Heart left ventricle (tissue), 13 donors: ENCODE measurements at regions not wholly inside any gene's neighbourhood (a gene's known extent, or its start where the extent isn't known, plus 50 kb on each side); places are given as distances from the start of the nearest gene placed in this dataset.

ENCODE experiments used
- CTCF ChIP-seq, 12 donors: fragments of 200-600 bp; sonication (generic) in 4 of 12; IDR thresholded peaks; one replicate each; pipeline versions ENCODE4 v1.5.0 to v1.8.0; 2018 to 2022; ENCODE audit warnings: antibody characterized with exemption in 12 of 12, mild to moderate bottlenecking in 5 of 12
- POLR2A ChIP-seq, 2 donors: fragments of 450-650 bp; IDR thresholded peaks; one replicate each; pipeline ENCODE4 v1.6.1; 2017; ENCODE audit warnings: antibody characterized with exemption in 2 of 2, mild to moderate bottlenecking in 2 of 2, moderate library complexity in 2 of 2
- donor health status: ischemic (EF 13 %, LVEDD 7.1; RV severe dilation, severe dysfunction).
- donor health status: DM: no; HTN: yes; CAD: no.
- donor health status: DM: no; HTN: no; CAD: no.
- donor health status: ischemic (EF 25% LVEDD 6.9; RV normal size, moderate dysfunction).
- donor health status: ischemic (EF 25% LVEDD 5.7; RV mildly dilated, moderate dysfunction).
- donor health status: ischemic (EF 35%, LVEDD 5.7; RV mildly dilated, moderate dysfunction).
- donor health status: nonischemic (EF 11% LVEDD 7.7; RV severe dilation, severe dysfunction).
- donor health status: DM: yes; HTN: yes; CAD: no.
- donor health status: PGD.
- donor health status: ischemic (EF 29% LVEDD 5.4; RV normal size, mild dysfunction).
- donor health status: nonischemic (EF 23%, LVEDD 6.1; RV moderate dilation, normal function).

- no peak for TF ChIP-seq CTCF (IDR thresholded peaks at IDR 0.05)
- no peak for TF ChIP-seq POLR2A (IDR thresholded peaks at IDR 0.05)
Observed at GRCh38 chr13:86725105-86725504, 925.9 kb upstream of the SLITRK6 start.
